Activated CD4-positive, alpha-beta T cell treated with anti-CD3 and anti-CD28 coated beads, Interleukin-10, Interleukin-2, amounts not matched to agents 100 ng/mL and 50 ng/mL, durations not matched to agents 16 hours and 8 hours (primary cell): ENCODE measurements at regions not wholly inside any gene's neighbourhood (a gene's known extent, or its start where the extent isn't known, plus 50 kb on each side); places are given as distances from the start of the nearest gene placed in this dataset.

Experiments
- DNase-seq: peaks from one replicate; pipeline ENCODE4 v3.0.0-alpha.2; 2020

DNA sequence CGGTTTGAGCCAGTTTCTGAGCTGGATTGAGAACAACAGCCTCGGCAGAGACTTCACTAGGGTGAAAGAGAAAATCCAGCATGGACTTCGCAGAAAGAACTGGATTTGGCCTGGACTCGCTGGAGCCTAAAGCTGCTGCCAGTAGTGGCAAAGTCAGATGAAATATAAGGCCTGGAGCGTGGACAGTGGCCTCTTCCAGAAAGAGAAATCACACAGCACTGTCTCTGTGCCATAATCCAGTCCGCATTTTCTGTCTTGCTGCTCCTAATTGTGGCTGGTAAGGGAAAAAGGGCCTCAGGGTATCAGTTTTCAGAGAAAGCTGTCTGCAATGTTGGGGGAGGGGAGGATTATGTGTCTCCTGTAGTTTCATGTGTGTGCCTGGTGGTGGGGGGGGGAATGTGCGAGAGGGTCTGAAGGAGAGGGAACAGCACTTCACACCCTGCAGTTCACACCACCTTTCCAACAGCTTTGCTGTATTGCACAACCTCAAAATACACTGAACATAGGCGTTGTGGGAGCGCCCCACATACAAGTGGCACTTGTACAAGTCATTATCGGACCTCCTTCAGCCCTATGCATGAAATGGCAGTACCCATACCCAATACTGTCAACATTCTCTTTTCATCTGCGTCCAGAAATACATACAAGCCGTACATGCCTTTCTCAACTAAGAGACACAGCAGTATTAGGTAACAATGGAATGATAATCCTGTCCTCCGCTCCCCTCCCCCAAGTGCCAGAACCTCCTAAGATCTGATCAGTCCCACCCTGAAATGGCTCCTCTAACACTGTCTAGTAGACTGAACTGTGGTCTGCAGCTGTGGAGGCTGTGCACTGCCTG is 107.5 kb upstream of the ATF7IP start:
- DNase-seq, result peak; percentile 88

- no peak for DNase-seq
These were observed 106.9 kb upstream of the ATF7IP start for GRCh38 chr12:14258575-14258940.

DNA sequence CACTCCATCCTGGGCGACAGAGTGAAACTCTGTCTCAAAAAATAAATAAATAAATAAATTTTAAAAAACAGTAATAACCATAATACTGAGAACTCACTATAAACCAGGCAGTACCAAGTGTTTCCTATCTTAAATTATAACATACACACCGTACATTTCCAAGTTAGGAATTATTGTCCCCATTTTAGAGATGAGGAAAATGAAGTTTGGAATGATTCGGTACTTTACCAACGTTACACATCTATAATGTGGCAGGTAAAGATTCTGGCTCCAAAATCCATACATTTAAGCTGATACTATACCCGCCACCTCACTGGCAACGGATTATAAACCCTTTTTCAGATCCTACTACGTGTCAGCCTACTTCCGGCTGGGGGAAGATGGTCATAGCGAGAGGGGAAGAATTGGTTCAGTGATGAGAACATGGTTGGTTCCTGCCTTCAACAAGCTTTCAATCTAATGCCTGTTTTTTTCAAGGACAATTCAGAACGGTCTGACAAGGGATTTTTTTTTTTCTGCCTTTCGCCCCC is 105.9 kb upstream of the ATF7IP start:
- no peak for DNase-seq

DNA sequence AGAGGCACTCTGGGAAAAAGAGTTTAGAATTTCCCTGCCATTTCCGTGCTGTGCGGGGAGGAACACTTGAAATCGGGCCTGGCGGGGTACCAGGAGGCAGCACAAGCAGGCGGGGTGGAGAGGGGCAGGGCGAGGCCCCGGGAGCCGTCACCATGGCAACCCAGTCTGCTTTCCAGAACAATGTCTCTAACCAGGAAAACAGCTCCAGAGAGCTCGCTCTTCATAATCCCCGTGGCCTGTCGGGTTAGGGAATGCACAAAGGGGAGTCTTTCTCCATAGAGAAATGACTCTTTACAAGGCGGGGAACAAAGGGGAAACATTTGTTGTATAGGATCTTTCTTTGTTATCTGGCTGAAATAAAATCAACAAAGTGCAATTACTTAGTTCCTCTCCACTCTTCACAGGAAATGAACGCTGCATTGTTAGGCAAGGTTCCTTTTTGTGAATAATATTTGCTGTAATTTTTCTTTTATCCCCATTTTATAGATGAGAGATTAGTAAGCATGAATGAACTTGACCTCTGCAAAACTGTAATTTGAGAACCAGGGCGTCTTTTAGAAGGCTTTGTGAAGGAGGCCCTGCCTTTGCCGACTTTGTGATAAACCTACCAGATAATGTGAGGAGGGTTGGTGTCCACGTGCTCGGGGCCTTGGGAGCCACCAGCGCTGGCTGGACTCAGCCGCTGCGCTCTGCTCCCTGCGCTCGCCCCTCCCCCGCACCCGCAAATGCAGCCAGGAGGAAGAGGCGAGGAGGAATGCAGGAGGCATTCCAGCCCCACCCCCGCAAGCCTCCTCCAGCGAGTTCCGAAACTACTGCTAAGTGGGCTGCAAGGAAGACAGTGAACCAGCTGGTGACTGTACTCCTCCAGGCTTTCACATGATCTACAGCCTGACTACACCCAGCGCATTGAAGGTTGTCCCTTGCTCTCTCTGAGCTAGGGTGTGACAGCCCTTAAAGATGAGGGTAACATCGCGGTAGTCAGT is 105.2 kb upstream of the ATF7IP start:
- DNase-seq, result no peak

DNA sequence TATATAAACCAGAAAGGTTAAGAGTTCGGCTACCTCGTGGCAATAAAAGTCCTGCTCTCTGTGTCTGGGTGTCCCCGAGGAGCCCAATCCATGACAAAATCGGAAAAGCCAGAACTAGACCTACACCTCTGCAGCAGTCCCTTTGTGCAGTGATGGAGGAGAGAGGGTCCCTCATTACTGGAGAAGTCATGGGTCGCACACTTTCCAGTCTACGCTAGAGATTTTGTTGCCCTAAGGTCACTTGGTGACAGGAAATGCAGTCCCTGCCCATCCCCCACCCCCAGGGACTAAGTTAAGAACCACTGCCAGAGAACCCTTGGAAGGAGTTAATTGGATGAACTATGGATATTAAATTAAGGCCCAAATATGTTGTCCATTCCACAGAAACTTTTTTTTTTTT is 104.4 kb upstream of the ATF7IP start:
- no peak for DNase-seq

DNA sequence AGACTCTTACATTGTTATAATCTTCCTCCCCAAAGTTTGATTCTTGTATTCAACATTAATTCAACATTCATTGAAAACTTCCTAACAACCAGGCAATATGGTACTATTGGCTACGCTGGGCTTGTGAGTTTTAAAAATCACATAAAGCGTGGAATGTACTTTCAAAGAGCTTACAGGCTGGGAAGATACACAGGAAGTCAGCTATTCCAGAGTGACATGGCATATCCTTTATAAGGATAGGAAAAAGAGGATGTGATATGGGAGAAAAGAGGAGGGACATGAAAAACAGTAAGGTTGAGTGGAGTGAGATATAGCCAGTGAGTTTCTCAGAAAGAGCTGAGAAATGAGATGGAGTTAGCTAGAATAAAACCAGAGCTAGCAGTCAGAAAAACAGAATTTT is 103.6 kb upstream of the ATF7IP start:
- DNase-seq, result no peak

DNA sequence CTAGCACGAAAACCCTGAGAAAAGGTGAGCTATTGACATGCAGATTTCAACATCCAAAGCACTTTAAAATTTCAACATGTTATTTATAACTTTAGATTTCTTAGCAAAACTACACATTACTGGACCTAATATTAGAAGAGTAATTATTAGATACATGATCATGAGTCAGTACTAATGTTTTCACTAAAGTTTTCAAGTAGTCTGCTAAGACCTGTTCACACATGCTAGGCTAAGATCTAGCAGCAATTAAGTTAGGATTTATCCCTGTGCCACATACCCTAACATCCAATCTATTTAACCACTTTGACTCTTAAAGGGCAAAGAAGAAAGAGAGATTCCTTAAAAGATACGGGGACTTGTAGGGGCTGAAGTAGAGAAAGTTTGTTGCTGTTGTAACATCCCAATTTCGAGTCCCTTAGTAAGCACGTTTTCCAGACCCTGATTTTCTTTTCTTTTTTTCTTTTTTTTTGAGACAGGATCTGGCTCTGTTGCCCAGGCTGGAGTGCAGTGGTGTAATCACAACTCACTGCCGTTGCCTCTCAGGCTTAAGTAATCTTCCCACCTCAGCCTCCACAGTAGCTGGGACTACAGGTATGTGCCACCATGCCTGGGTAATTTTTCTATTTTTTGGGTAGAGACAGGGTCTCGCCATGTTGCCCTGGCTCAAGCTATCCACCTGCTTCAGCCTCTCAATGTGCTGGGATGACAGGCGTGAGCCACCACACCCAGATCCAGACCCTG is 102.5 kb upstream of the ATF7IP start:
- DNase-seq, result no peak

DNA sequence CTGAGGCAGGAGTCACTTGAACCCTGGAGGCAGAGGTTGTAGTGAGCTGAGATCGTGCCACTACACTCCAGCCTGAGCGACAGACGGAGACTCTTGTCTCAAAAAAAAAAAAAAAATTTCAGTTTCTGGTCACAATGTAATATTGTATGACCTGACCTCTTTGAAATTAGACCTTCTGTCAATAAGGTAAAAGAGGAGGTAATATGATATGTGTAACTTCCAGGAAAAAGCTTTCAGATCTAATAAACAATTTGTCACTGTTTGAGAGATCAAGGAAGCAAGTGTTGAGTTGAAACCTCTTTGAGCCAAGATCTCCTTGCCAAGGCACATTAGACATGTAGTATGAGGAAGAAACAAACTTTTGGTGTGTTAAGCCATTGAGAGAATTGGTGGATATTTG is 101.7 kb upstream of the ATF7IP start:
- no peak for DNase-seq

DNA sequence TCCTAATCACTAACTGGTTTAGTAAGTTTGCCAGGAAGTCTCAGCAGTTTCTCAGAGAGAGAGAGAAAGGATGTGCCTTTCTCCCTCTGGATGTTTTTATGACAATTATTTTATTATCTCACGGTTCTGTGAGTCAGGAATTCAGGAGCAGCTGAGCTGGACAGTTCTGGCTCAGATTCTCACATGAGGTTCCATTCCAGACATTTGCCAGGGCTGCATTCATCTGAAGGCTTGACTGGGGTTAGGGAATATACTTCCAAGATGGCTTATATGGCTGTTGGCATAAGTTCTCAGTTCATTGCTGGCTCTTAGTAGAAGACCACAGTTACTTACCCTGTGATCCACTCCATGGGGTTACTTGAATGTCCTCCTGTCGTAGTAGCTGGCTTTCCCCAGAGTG is 101.2 kb upstream of the ATF7IP start:
- no peak for DNase-seq

- DNase-seq, result no peak
These were observed 100.7 kb upstream of the ATF7IP start for GRCh38 chr12:14264778-14265177.

GRCh38 chr12:14268120-14268515 is 97.4 kb upstream of the ATF7IP start:
- no peak for DNase-seq

- DNase-seq, result no peak
These were observed 95.1 kb upstream of the ATF7IP start for GRCh38 chr12:14270392-14270791.

DNA sequence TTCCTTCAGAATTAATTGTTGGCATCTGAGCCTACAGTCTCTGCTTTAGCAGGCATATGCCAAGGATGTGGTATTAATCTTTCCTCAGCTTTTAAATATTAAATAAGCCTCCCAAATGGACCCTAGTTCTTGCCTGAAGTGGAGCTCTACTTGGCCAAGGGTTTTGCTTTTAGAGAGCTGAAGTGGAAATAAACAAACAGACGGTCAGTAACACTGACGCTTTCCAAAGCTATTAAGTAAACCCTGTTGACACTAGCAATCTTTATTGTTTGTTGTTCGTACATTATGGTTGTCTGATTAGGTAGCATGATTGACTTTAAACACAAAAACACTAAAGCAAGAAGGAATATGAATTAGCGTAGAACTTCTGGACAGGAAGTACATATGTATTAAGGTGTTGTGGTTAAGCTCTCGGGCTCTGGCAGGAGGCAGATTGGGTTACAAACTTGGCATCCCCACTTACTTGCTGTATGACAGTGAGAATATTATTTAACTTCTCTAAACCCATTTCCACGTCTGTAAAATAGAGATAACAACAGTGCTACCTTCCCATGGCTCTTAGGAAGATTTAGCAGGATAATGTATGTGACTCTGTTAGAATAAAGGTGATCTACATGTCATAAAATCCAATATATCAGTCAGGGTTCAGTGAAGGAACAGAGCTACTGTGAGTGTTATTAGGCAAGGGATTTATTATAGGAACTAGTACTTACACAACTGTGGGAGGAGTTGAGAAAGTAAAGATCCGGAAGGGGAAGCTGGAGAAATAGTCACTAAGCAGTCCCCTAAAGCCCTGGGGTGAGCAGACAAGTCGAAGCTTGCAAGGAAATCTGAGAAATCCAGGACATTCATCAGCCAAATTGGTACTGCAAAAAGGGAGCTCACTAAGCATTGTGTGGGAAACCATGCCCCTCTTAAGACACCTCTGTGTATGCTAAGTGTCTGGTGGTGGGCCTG is 92.2 kb upstream of the ATF7IP start:
- no peak for DNase-seq

GRCh38 chr12:14273913-14274311 is 91.6 kb upstream of the ATF7IP start:
- DNase-seq, result no peak

DNA sequence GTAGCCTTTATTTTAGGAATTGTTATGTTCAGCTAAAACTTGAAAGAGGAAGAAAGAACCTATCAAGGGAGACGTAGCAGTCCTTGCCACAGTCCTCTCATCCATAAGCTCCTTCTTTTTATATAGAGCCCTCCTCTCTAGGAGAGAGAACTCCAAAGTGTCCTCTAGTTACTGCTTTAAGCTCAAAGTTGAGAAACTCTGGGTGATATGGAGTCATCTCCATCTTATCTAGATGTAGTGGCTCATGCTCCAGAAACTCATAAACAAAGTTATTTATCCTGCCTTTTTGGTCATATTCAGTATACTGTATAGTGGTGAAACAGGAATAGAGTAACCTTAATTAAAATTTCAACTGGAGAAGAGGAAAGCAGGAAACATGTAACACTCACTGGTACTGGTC is 90.4 kb upstream of the ATF7IP start:
- no peak for DNase-seq

GRCh38 chr12:14275886-14276285 is 89.6 kb upstream of the ATF7IP start:
- DNase-seq, result no peak

DNA sequence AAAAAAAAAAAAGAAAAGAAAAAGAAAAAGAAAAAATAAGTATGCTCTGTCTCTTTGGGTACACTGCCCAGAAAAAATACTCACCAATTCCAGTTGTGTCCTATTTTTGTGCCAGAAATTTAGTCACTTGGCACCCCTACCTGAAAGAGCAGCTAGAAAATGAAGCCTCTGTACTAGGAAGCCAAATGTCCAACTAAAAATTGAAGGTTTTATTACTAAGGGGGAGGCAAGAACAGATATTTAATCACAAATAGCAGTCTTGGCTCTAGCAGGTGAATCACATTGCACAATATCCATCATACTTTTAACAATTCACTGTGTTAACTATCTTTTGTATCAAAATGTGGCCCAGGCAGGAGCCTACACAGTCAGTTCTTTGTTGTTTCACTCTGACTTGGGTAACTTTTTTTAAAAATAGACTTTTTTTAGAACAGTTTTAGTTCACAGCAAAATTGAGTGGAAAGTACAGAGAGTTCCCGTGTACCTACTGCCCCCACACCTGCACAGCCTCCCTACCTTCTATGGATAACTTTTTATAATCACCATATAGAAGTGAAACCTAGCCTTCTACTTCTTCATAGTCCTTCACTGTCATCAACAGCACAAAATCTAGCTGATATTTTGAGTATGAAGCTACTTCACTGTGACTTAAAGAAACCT is 87.1 kb upstream of the ATF7IP start:
- no peak for DNase-seq

DNA sequence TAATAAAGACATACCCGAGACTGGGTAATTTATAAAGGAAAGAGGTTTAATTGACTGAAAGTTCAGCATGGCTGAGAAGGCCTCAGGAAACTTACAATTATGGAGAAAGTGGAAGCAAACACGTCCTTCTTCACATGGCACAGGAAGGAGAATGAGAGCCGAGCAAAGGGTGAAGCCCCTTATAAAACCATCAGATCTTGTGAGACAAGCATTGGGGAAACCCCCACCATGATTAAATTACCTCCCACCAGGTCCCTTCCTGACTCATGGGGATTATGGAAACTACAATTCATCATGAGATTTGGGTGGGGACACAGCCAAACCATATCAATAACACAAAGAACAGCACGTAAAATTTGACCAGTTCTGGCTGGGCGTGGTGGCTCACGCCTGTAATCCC is 85.6 kb upstream of the ATF7IP start:
- no peak for DNase-seq

GRCh38 chr12:14280921-14281320 is 84.6 kb upstream of the ATF7IP start:
- no peak for DNase-seq

GRCh38 chr12:14281539-14281938 is 83.9 kb upstream of the ATF7IP start:
- no peak for DNase-seq

DNA sequence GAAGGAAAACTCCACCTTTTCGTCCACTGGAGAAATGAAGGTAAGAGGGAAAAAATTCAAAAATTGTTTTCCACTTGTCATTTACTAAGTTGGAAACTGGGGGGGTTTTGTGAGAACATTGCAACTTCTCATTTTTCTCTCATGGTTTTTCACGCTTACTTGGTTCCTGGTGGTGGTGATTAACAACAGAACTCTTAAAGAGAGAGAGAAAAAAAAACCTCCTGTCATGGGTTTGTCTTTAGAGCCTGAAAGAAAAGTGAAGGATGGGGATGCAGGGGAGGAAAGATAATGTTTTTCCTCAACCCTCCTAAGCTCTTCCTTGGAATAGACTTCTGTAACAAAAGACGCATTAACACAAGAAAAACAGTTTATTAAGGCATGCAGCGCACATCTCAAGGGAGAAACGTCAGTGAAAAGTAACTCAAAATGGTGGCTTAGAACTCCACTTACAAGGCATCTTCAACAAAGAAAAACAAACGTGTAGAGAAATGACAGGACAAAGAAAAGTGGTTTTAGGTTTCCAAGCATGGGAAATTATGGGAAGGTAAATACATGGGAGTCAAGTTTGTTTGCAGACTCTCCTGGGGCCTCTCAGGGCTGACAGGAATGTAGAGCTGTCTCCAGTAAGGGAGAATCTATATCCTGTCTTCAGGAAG is 81.9 kb upstream of the ATF7IP start:
- DNase-seq, result no peak
